Ammon's horn (tissue), 1 donor: ENCODE measurements at regions not wholly inside any gene's neighbourhood (a gene's known extent, or its start where the extent isn't known, plus 50 kb on each side); places are given as distances from the start of the nearest gene placed in this dataset.

ENCODE experiments used
- DNase-seq: peaks from one replicate; pipeline ENCODE4 v3.0.0-alpha.2; 2016; ENCODE audit warnings: low spot score

- DNase-seq, result no peak
Measured at GRCh38 chr1:2971101-2971501, 50.2 kb upstream of the ACTRT2 start.
